CD14-positive monocyte (primary cell): ENCODE measurements at regions not wholly inside any gene's neighbourhood (a gene's known extent, or its start where the extent isn't known, plus 50 kb on each side); places are given as distances from the start of the nearest gene placed in this dataset.

Source experiments
- DNase-seq, 3 donors: peaks; one replicate each; pipeline ENCODE4 v3.0.0-alpha.2; 2011 to 2022
- H2AFZ ChIP-seq: 2 replicates; pipeline ENCODE4 v1.6.0; 2012; ENCODE audit warnings: mild to moderate bottlenecking, low read depth, low read length, inconsistent platforms; ENCODE audit not compliant: insufficient read depth, poor library complexity, severe bottlenecking
- H3K27ac ChIP-seq, 2 donors: 1 replicate in 1 of 2; 2 replicates in 1 of 2; pipeline ENCODE4 v1.5.1; 2012 to 2013; ENCODE audit warnings: low read length in 2 of 2, control low read depth in 1 of 2, inconsistent platforms in 1 of 2, low read depth in 1 of 2, mild to moderate bottlenecking in 1 of 2
- H3K27me3 ChIP-seq, 2 donors: one replicate each; pipeline versions ENCODE4 v1.6.0 to v1.6.1; 2011 to 2013; ENCODE audit warnings: low read length in 2 of 2; ENCODE audit not compliant: control insufficient read depth in 2 of 2, insufficient read depth in 2 of 2
- H3K36me3 ChIP-seq, 2 donors: replicated peaks in 1 of 2; 1 replicate in 1 of 2; 2 replicates in 1 of 2; pipeline versions ENCODE4 v1.5.1 to v1.6.1; 2012 to 2013; ENCODE audit warnings: low read length in 2 of 2, control low read depth in 1 of 2, inconsistent platforms in 1 of 2, mild to moderate bottlenecking in 1 of 2; ENCODE audit not compliant: insufficient read depth in 2 of 2, control insufficient read depth in 1 of 2
- H3K4me1 ChIP-seq, 2 donors: 1 replicate in 1 of 2; 2 replicates in 1 of 2; pipeline versions ENCODE4 v1.5.1 to v1.6.1; 2012 to 2013; ENCODE audit warnings: low read length in 2 of 2, control low read depth in 1 of 2, inconsistent platforms in 1 of 2, mild to moderate bottlenecking in 1 of 2, moderate library complexity in 1 of 2; ENCODE audit not compliant: insufficient read depth in 2 of 2, control insufficient read depth in 1 of 2
- H3K4me2 ChIP-seq: replicated peaks from 2 replicates; pipeline ENCODE3; 2012; ENCODE audit warnings: low read length, moderate library complexity, mild to moderate bottlenecking; ENCODE audit not compliant: poor library complexity, severe bottlenecking; ENCODE audit errors: extremely low read depth
- H3K4me3 ChIP-seq, 3 experiments: fragments of 200-600 bp in 1 of 3; sonication (generic) in 1 of 3; replicated peaks in 1 of 3; 1 replicate in 2 of 3; 2 replicates in 1 of 3; pipeline ENCODE4 v1.5.1; 2011 to 2013; ENCODE audit warnings: low read length in 3 of 3, mild to moderate bottlenecking in 3 of 3, control low read depth in 2 of 3, low read depth in 2 of 3, inconsistent platforms in 1 of 3, moderate library complexity in 1 of 3
- H3K79me2 ChIP-seq: 2 replicates; pipeline ENCODE4 v1.6.0; 2012; ENCODE audit warnings: mild to moderate bottlenecking, control low read depth, inconsistent platforms, low read length, moderate library complexity; ENCODE audit not compliant: insufficient read depth
- H3K9ac ChIP-seq: 2 replicates; pipeline ENCODE4 v1.6.0; 2017; ENCODE audit warnings: low read length, mild to moderate bottlenecking; ENCODE audit not compliant: insufficient read depth, poor library complexity, severe bottlenecking
- H3K9me3 ChIP-seq, 2 donors: replicated peaks in 1 of 2; 1 replicate in 1 of 2; 2 replicates in 1 of 2; pipeline versions ENCODE4 v1.5.1 to v1.6.1; 2012 to 2013; ENCODE audit warnings: low read length in 2 of 2, control low read depth in 1 of 2; ENCODE audit not compliant: control insufficient read depth in 1 of 2, insufficient read depth in 1 of 2
- H4K20me1 ChIP-seq: 2 replicates; pipeline ENCODE4 v1.6.0; 2012; ENCODE audit warnings: mild to moderate bottlenecking, low read length, control low read depth, moderate library complexity; ENCODE audit not compliant: insufficient read depth
- H3K27ac Mint-ChIP-seq, 7 donors: one replicate each; pipeline ENCODE4 v1.8.0; 2020; ENCODE audit warnings: mild to moderate bottlenecking in 7 of 7, mixed read lengths in 7 of 7, moderate library complexity in 6 of 7, inconsistent platforms in 2 of 7
- H3K27me3 Mint-ChIP-seq, 3 donors: one replicate each; pipeline ENCODE4 v1.8.0; 2021 to 2022; ENCODE audit warnings: low read depth in 3 of 3, mild to moderate bottlenecking in 3 of 3, mixed read lengths in 3 of 3, moderate library complexity in 3 of 3, inconsistent platforms in 1 of 3
- H3K36me3 Mint-ChIP-seq, 2 donors: one replicate each; pipeline ENCODE4 v1.8.0; 2020; ENCODE audit warnings: mixed read lengths in 2 of 2, inconsistent platforms in 1 of 2, mild to moderate bottlenecking in 1 of 2
- H3K4me1 Mint-ChIP-seq: one replicate; pipeline ENCODE4 v1.8.0; 2020; ENCODE audit warnings: mild to moderate bottlenecking, mixed read lengths
- H3K4me3 Mint-ChIP-seq, 2 donors: one replicate each; pipeline ENCODE4 v1.8.0; 2020; ENCODE audit warnings: mild to moderate bottlenecking in 2 of 2, mixed read lengths in 2 of 2, moderate library complexity in 1 of 2
- H3K9me3 Mint-ChIP-seq, 7 donors: one replicate each; pipeline ENCODE4 v1.8.0; 2020 to 2022; ENCODE audit warnings: mixed read lengths in 7 of 7, mild to moderate bottlenecking in 6 of 7, moderate library complexity in 6 of 7, inconsistent platforms in 2 of 7
- CTCF ChIP-seq: fragments of 200-600 bp; IDR thresholded peaks from one replicate; pipeline ENCODE4 v1.8.0; 2022; ENCODE audit warnings: antibody characterized with exemption, mild to moderate bottlenecking
- WGBS: methylation state at CpG from one replicate; pipeline ENCODE4 v1.1.5; 2013; ENCODE audit warnings: missing lambda C conversion rate; ENCODE audit not compliant: insufficient coverage; 5-methylcytosine and 5-hydroxymethylcytosine counted together
- intact Hi-C, 2 donors: fragments of 100-400 bp; cut with micrococcal nuclease; formaldehyde crosslinking; loops; one replicate each; pipeline versions ENCODE4 v1.15.0 to v1.15.1; 2023

DNA sequence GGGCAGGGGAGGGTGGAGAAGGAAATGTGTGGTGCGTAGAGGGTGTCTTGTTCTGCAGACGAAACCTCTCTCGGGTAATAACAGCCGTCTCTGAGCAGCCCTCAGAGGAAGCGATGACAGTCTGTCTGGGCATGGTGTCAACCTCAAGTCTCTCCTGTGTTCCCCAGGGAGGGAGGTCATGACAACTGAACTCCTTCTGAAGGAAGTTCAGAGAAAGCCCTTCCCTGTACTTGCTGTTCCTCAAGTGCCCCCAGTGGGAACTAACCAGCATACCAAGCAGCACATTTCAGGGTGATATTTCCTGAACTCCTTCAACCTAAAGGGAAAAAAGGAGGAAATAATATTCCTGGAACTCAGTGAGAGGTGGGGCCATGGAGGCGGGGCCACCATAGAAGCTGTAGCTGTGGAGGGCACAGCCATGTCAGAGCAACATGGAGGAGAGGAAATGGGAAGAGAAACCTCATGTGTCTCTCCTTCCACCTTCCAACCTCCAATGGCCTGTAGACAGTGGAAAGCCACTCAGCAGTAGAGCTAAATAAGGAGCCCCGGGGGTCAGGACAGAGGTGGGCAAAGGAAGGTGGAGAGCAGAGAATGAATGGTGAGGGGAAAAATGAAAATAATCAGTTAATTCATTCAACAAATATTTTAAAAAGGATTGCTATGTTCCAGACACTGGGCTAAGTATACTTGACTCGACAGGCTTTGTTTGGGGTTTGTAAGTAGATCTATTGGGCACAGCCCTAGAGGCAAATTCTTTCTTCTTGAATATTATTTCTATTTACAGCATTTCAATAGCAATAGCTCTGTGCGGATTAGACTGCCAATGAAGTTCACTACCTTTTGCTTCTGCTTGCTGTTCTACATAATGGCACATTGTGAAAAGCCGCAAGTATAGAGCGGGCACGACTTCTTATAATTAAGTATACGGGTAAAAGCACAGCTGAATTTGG is 61.0 kb upstream of the AOAH start:
- H3K4me2 ChIP-seq: peak overlapping the region; percentile 48
- Mint-ChIP-seq H3K27me3 (peaks cover 0 to 2% (median 2%) of the 10 kb centered on the region in 3 donors), H3K4me3 (peak overlapping the region; percentile 24 to 69), H3K36me3 (no peaks in the 10 kb centered on the region), H3K27ac (peak overlapping the region; percentile 50 to 90 (median 87)), H3K4me1 (peaks cover 35% of the 10 kb centered on the region), H3K9me3 (no peaks in the 10 kb centered on the region)
- H3K4me1 ChIP-seq: peaks cover 29 to 32% of the 10 kb centered on the region in 2 donors
- peak; percentile 34 for TF ChIP-seq CTCF
- intact Hi-C loops: no loop called here
- H3K9ac ChIP-seq: peak overlapping the region; percentile 5
- H3K36me3 ChIP-seq: no peaks in the 10 kb centered on the region
- H3K27me3 ChIP-seq: no peaks in the 10 kb centered on the region
- H3K27ac ChIP-seq: peak overlapping the region; percentile 39 to 52
- no peaks in the 10 kb centered on the region for H4K20me1 ChIP-seq
- DNase-seq: peak; percentile 74 to 84 (median 81)
- whole genome bisulfite sequencing: 4% methylated on average over 5 of the region's 13 CpGs
- peak overlapping the region in 1 of 3 experiments; percentile 45 for H3K4me3 ChIP-seq
- no peaks in the 10 kb centered on the region for H3K9me3 ChIP-seq
- no peaks in the 10 kb centered on the region for H3K79me2 ChIP-seq
- H2AFZ ChIP-seq: peak overlapping the region; percentile 54

GRCh38 chr7:36781011-36781738 is 56.9 kb upstream of the AOAH start:
- no peaks in the 10 kb centered on the region for H3K27me3 ChIP-seq
- peaks cover 0 to 3% (median 0%) of the 10 kb centered on the region in 7 donors for H3K9me3 Mint-ChIP-seq
- no peak overlapping the region for H3K4me3 Mint-ChIP-seq
- no peak overlapping the region for H2AFZ ChIP-seq
- no peak overlapping the region for H3K4me3 ChIP-seq
- H3K27me3 Mint-ChIP-seq: peaks cover 0 to 2% (median 2%) of the 10 kb centered on the region in 3 donors
- H3K27ac ChIP-seq: peak overlapping the region in 1 of 2 donors; percentile 53
- H3K27ac Mint-ChIP-seq: peak overlapping the region in 3 of 7 donors; percentile 64 to 82 (median 74)
- 80% methylated on average over 2 of the region's 5 CpGs for WGBS
- H3K9ac ChIP-seq: no peak overlapping the region
- peaks cover 0 to 12% of the 10 kb centered on the region in 2 donors for H3K36me3 Mint-ChIP-seq
- H3K36me3 ChIP-seq: no peaks in the 10 kb centered on the region
- DNase-seq: peak; percentile 18 to 33 (median 19)
- H4K20me1 ChIP-seq: no peaks in the 10 kb centered on the region
- peaks cover 54 to 60% of the 10 kb centered on the region in 2 donors for H3K4me1 ChIP-seq
- H3K4me2 ChIP-seq: no peak overlapping the region
- no peaks in the 10 kb centered on the region for H3K79me2 ChIP-seq
- TF ChIP-seq CTCF: no peak
- intact Hi-C loops: no loop called here
- H3K9me3 ChIP-seq: no peaks in the 10 kb centered on the region
- peaks cover 62% of the 10 kb centered on the region for H3K4me1 Mint-ChIP-seq
